GM23338 (cell line): ENCODE measurements at regions not wholly inside any gene's neighbourhood (a gene's known extent, or its start where the extent isn't known, plus 50 kb on each side); places are given as distances from the start of the nearest gene placed in this dataset.

Experiments used
- ATAC-seq: fragments of 200-7000 bp; cut with Tn5 transposase; 3 replicates; pipeline ENCODE4 v1.9.1; 2020
- DNase-seq: peaks from one replicate; pipeline ENCODE4 v3.0.0-alpha.2; 2015; ENCODE audit warnings: low spot score
- H2AFZ ChIP-seq: fragments of 200-600 bp; sonication (generic); 2 replicates; pipeline ENCODE4 v1.8.0; 2016; ENCODE audit warnings: antibody characterized with exemption, mild to moderate bottlenecking, moderate library complexity
- H3F3A ChIP-seq: fragments of 200-600 bp; sonication (generic); replicated peaks from 2 replicates; pipeline ENCODE4 v1.8.0; 2017; ENCODE audit warnings: antibody characterized with exemption, mixed run types, low read depth
- H3K27ac ChIP-seq: fragments of 200-600 bp; sonication (generic); 2 replicates; pipeline ENCODE4 v1.6.1; 2016; ENCODE audit warnings: low read depth
- H3K27me3 ChIP-seq: fragments of 200-600 bp; sonication (generic); 2 replicates; pipeline ENCODE4 v1.8.0; 2016; ENCODE audit warnings: mild to moderate bottlenecking, mixed run types, moderate library complexity; ENCODE audit not compliant: insufficient read depth
- H3K36me3 ChIP-seq: fragments of 200-600 bp; sonication (generic); 2 replicates; pipeline ENCODE4 v1.8.0; 2016; ENCODE audit warnings: mild to moderate bottlenecking; ENCODE audit not compliant: insufficient read depth
- H3K4me1 ChIP-seq: fragments of 200-600 bp; sonication (generic); 2 replicates; pipeline ENCODE4 v1.8.0; 2016; ENCODE audit warnings: mild to moderate bottlenecking, moderate library complexity; ENCODE audit not compliant: insufficient read depth
- H3K4me2 ChIP-seq: fragments of 200-600 bp; sonication (generic); 2 replicates; pipeline ENCODE4 v1.7.1; 2017; ENCODE audit warnings: mixed run types
- H3K4me3 ChIP-seq: fragments of 200-600 bp; sonication (generic); 2 replicates; pipeline ENCODE4 v1.6.1; 2016; ENCODE audit warnings: mixed run types
- H3K79me2 ChIP-seq: fragments of 200-600 bp; sonication (generic); replicated peaks from 2 replicates; pipeline ENCODE4 v1.8.0; 2017; ENCODE audit warnings: mild to moderate bottlenecking; ENCODE audit not compliant: insufficient read depth
- H3K9me2 ChIP-seq: fragments of 200-600 bp; sonication (generic); 2 replicates; pipeline ENCODE4 v1.8.0; 2017; ENCODE audit not compliant: insufficient read depth
- H4K20me1 ChIP-seq: fragments of 200-600 bp; sonication (generic); replicated peaks from 2 replicates; pipeline ENCODE4 v1.8.0; 2017; ENCODE audit warnings: mild to moderate bottlenecking; ENCODE audit not compliant: insufficient read depth
- H3K27ac Mint-ChIP-seq: 2 replicates; pipeline ENCODE4 v1.8.0; 2020; ENCODE audit warnings: inconsistent platforms, mild to moderate bottlenecking, moderate library complexity, mixed read lengths
- H3K27me3 Mint-ChIP-seq: 3 replicates; pipeline ENCODE4 v1.8.0; 2022; ENCODE audit warnings: low read depth, mild to moderate bottlenecking, moderate library complexity, mixed read lengths, inconsistent platforms; ENCODE audit not compliant: insufficient read depth, poor library complexity
- H3K36me3 Mint-ChIP-seq: 3 replicates; pipeline ENCODE4 v1.8.0; 2021; ENCODE audit warnings: low read depth, mild to moderate bottlenecking, inconsistent platforms, moderate library complexity, mixed read lengths
- H3K4me1 Mint-ChIP-seq: 3 replicates; pipeline ENCODE4 v1.8.0; 2020; ENCODE audit warnings: mild to moderate bottlenecking, inconsistent platforms, mixed read lengths
- H3K4me3 Mint-ChIP-seq: 3 replicates; pipeline ENCODE4 v1.8.0; 2021; ENCODE audit warnings: moderate library complexity, mild to moderate bottlenecking, inconsistent platforms, mixed read lengths
- H3K9me3 Mint-ChIP-seq: 3 replicates; pipeline ENCODE4 v1.8.0; 2020; ENCODE audit warnings: moderate library complexity, mild to moderate bottlenecking, inconsistent platforms, mixed read lengths
- CREB1 ChIP-seq: fragments of 250-450 bp; sonication (Bioruptor Pico); IDR thresholded peaks from 2 replicates; pipeline ENCODE4 v1.5.0; 2020; ENCODE audit warnings: low read depth, mild to moderate bottlenecking, moderate library complexity
- CTCF ChIP-seq, 2 experiments: fragments of 200-600 bp in 1 of 2; sonication (generic) in 1 of 2; conservative IDR thresholded peaks; 2 replicates each; pipeline versions ENCODE4 v1.5.1 to v1.6.1; 2016 to 2017; ENCODE audit warnings: antibody characterized with exemption in 2 of 2, low read depth in 2 of 2, mild to moderate bottlenecking in 2 of 2, moderate library complexity in 1 of 2
- ETS1 ChIP-seq: IDR thresholded peaks from 2 replicates; pipeline ENCODE4 v1.6.1; 2016; ENCODE audit warnings: antibody characterized with exemption
- EZH2 ChIP-seq: fragments of 200-600 bp; sonication (generic); IDR thresholded peaks from one replicate; pipeline ENCODE4 v1.8.0; 2017; ENCODE audit warnings: antibody characterized with exemption, mild to moderate bottlenecking, low read depth; ENCODE audit not compliant: unreplicated experiment
- EZH2phosphoT487 ChIP-seq: fragments of 200-600 bp; sonication (generic); IDR thresholded peaks from one replicate; pipeline ENCODE4 v1.8.1; 2018; ENCODE audit warnings: antibody characterized with exemption; ENCODE audit not compliant: unreplicated experiment
- JUNB ChIP-seq: IDR thresholded peaks from one replicate; pipeline ENCODE4 v1.6.1; 2016; ENCODE audit warnings: antibody characterized with exemption; ENCODE audit not compliant: unreplicated experiment
- NANOG ChIP-seq: IDR thresholded peaks from 2 replicates; pipeline ENCODE4 v1.6.1; 2016; ENCODE audit warnings: antibody characterized with exemption, borderline replicate concordance
- POLR2AphosphoS5 ChIP-seq: IDR thresholded peaks from 2 replicates; pipeline ENCODE4 v1.6.1; 2016; ENCODE audit warnings: antibody characterized with exemption, low read depth
- REST ChIP-seq: IDR thresholded peaks from one replicate; pipeline ENCODE4 v1.6.1; 2018; ENCODE audit warnings: antibody characterized with exemption; ENCODE audit not compliant: unreplicated experiment
- STAT1 ChIP-seq: IDR thresholded peaks from one replicate; pipeline ENCODE4 v1.6.1; 2016; ENCODE audit warnings: antibody characterized with exemption; ENCODE audit not compliant: unreplicated experiment
- ZNF114 ChIP-seq: fragments of 250-450 bp; sonication (Bioruptor Pico); IDR thresholded peaks from 2 replicates; pipeline ENCODE4 v1.5.0; 2020; ENCODE audit warnings: mild to moderate bottlenecking, moderate library complexity
- ZNF331 ChIP-seq: fragments of 250-450 bp; sonication (Bioruptor Pico); IDR thresholded peaks from 2 replicates; pipeline ENCODE4 v1.5.0; 2020; ENCODE audit warnings: low read depth, mild to moderate bottlenecking, moderate library complexity
- ZNF462 ChIP-seq: fragments of 250-450 bp; sonication (Bioruptor Pico); IDR thresholded peaks from 2 replicates; pipeline ENCODE4 v1.5.0; 2020; ENCODE audit warnings: mild to moderate bottlenecking, moderate library complexity

- no peak for TF ChIP-seq REST
These were observed 69.3 kb downstream of the BTBD3 start (continued) for GRCh38 chr20:11986954-11987353.

GRCh38 chr20:11987526-11987925, 69.8 kb downstream of the BTBD3 start:
- Histone ChIP-seq H4K20me1 (no peaks in the 10 kb centered on the region), H3F3A (no peaks in the 10 kb centered on the region), H3K4me2 (no peak overlapping the region), H3K79me2 (no peaks in the 10 kb centered on the region), H3K36me3 (no peaks in the 10 kb centered on the region), H3K9me2 (0 out of 2 replicates have a peak, but pooled peaks cover 4% of the 10 kb centered on the region), H3K27me3 (no peaks in the 10 kb centered on the region), H2AFZ (no peak overlapping the region), H3K4me1 (no peaks in the 10 kb centered on the region), H3K27ac (no peak overlapping the region), H3K4me3 (no peak overlapping the region)
- peaks cover 10% of the 10 kb centered on the region; the same call in 2 of the 3 replicates for H3K4me1 Mint-ChIP-seq
- H3K9me3 Mint-ChIP-seq = no peaks in the 10 kb centered on the region
- no peak overlapping the region for H3K4me3 Mint-ChIP-seq
- H3K27ac Mint-ChIP-seq = no peak overlapping the region
- ATAC-seq (no peak), DNase-seq (no peak)
- no peaks in the 10 kb centered on the region for H3K36me3 Mint-ChIP-seq
- H3K27me3 Mint-ChIP-seq = no peaks in the 10 kb centered on the region
- no peak for TF ChIP-seq CTCF (conservative IDR thresholded peaks at IDR 0.05; ENCODE audit: low read depth in 2 of 2)
- no peak for TF ChIP-seq CREB1
- TF ChIP-seq ETS1 = no peak
- TF ChIP-seq ZNF331 (CRISPR knock-in tag) = no peak
- TF ChIP-seq EZH2phosphoT487 = no peak
- no peak for TF ChIP-seq POLR2AphosphoS5
- no peak for TF ChIP-seq ZNF114
- no peak for TF ChIP-seq EZH2
- no peak for TF ChIP-seq JUNB
- no peak for TF ChIP-seq NANOG
- TF ChIP-seq ZNF462 (CRISPR knock-in tag) = no peak
- TF ChIP-seq STAT1 = no peak
